Right lobe of liver (tissue), 4 donors: ENCODE measurements at regions not wholly inside any gene's neighbourhood (a gene's known extent, or its start where the extent isn't known, plus 50 kb on each side); places are given as distances from the start of the nearest gene placed in this dataset.

Experiments
- POLR2A ChIP-seq: fragments of 450-650 bp; IDR thresholded peaks from one replicate; pipeline ENCODE4 v1.6.1; 2017; ENCODE audit warnings: antibody characterized with exemption, mild to moderate bottlenecking
- TF ChIP-seq, protein P1 (sequence below), 4 donors: fragments of 200-600 bp in 3 of 4; fragments of 450-650 bp in 1 of 4; IDR thresholded peaks; one replicate each; pipeline versions ENCODE4 v1.5.1 to v1.8.0; 2016 to 2022; ENCODE audit warnings: antibody characterized with exemption in 4 of 4, mild to moderate bottlenecking in 2 of 4
- donor health status: DM: no; HTN: no; CAD: no.
- donor health status: DM: no; HTN: no; CAD: no.
- donor health status: DM: no; HTN: yes; CAD: no.

DNA sequence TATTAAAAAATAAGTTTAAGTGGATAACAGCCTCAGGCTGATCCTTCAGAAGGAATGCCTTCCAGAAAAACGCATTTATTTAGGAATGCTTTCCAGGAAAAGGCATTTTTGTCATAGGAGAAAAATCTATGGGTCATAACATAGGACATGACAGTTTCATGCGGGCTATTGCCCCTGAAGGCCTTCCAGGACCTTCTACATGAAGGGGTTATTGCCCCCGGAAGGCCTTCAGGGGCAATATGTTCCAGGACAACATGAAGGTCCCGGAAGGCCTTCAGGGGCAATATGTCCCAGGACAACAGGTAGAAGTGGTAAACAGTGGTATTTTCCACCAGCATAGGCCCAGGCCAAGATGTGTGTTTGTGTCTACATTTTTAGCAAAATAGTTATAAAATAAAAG is 191.3 kb upstream of the RASA1 start:
- TF ChIP-seq, protein P1, sequence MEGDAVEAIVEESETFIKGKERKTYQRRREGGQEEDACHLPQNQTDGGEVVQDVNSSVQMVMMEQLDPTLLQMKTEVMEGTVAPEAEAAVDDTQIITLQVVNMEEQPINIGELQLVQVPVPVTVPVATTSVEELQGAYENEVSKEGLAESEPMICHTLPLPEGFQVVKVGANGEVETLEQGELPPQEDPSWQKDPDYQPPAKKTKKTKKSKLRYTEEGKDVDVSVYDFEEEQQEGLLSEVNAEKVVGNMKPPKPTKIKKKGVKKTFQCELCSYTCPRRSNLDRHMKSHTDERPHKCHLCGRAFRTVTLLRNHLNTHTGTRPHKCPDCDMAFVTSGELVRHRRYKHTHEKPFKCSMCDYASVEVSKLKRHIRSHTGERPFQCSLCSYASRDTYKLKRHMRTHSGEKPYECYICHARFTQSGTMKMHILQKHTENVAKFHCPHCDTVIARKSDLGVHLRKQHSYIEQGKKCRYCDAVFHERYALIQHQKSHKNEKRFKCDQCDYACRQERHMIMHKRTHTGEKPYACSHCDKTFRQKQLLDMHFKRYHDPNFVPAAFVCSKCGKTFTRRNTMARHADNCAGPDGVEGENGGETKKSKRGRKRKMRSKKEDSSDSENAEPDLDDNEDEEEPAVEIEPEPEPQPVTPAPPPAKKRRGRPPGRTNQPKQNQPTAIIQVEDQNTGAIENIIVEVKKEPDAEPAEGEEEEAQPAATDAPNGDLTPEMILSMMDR (IDR thresholded peaks at IDR 0.05), result no peak
- no peak for TF ChIP-seq POLR2A
